HG03342 (cell line): ENCODE measurements at regions not wholly inside any gene's neighbourhood (a gene's known extent, or its start where the extent isn't known, plus 50 kb on each side); places are given as distances from the start of the nearest gene placed in this dataset.
A peak's percentile ranks its signal among the peaks of the same experiment; 100 is the strongest.
"Not testable (repeated sequence)": the region's sequence is repeated elsewhere in the genome, so short reads cannot be mapped to it uniquely, and the experiment has no call there.

Experiments
- ATAC-seq: cut with Tn5 transposase; IDR thresholded peaks from one replicate; pipeline ENCODE4 v1.9.1; 2021; ENCODE audit warnings: mild to moderate bottlenecking, moderate library complexity; ENCODE audit not compliant: unreplicated experiment

GRCh38 chr5:17398866-17399835 lies 98.9 kb upstream of the TAF11L2 start:
- ATAC-seq: no peak

- no peak for ATAC-seq
Measured at GRCh38 chr5:17399931-17400330, 98.1 kb upstream of the TAF11L2 start.

- no peak for ATAC-seq
Measured at GRCh38 chr5:17400724-17401469, 97.1 kb upstream of the TAF11L2 start.

DNA sequence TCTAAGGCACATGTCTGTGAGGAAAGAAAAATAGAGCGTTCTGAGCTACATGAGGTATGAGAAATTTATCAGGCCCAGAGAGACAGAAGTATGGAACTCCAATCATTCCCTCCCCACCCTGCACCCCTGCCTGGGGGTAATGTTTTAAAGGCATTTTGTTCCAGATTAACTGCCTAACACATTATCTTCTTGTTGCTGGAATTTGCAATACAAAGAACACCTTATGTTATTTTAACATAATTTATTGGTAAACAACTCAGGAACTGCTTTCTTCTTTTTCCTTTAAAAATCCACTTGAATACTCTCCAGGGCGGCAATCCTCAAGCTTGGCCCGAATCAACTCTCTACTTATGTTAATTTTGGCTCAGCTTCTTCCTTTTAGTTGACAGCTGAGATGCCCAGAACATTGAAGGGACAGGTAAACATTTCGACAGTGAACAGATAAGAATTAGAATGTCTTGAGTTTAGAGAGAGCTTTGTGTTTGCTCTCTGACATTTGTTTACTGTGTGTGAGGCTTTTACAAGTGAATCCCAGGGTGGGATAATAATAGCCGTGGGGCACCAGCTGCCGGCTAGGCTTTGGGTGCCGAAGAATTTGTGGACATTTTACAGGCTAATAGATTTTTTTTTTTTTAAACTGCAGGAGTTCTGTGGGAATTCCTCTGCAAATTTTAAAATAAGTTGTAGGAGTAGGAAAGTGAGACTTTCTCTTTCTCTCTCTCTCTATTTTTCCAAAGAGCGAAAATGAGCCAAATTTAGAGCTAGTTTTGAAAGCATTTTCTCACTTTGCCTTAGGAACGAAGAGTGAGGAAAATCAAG lies 96.4 kb upstream of the TAF11L2 start:
- no peak for ATAC-seq

DNA sequence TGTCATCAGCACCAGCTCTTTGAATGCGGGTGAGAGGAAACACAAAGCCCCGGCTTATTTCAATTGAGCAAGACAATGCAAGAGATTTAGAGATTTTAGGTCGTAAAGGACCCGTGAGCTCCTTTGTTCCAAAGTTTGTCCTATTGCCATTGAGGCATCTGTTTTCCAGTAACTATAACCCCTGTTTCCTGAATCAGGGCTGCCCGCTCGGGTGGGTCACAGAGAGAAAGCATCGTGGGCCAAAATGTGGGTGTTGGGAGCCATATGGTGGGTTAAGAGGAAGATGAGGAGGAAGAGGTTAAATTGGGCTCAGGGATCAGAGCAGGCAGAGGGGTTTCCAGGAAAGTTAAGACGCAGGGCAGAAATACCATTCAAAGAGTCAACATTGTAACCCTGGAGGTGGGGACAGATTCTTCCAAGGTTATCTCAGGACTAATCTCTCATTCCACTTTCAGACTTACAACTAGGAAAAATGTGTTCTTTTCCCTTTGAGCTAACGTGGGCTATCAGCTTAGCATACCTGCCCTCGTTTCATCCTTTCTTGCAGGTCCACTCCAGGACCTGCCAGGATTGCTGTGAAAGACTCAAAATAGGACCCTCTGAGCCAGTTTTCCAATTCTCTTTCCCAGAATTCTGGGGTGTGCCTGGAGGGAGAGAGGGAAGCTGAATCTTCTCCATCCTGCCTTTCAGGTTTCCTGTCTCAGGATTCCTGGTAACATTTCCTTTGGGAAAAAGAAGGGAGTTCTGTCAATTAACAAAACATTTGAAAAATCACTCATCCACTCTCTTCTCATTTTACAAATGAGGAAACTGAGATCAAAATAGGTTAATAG lies 95.5 kb upstream of the TAF11L2 start:
- no peak for ATAC-seq

DNA sequence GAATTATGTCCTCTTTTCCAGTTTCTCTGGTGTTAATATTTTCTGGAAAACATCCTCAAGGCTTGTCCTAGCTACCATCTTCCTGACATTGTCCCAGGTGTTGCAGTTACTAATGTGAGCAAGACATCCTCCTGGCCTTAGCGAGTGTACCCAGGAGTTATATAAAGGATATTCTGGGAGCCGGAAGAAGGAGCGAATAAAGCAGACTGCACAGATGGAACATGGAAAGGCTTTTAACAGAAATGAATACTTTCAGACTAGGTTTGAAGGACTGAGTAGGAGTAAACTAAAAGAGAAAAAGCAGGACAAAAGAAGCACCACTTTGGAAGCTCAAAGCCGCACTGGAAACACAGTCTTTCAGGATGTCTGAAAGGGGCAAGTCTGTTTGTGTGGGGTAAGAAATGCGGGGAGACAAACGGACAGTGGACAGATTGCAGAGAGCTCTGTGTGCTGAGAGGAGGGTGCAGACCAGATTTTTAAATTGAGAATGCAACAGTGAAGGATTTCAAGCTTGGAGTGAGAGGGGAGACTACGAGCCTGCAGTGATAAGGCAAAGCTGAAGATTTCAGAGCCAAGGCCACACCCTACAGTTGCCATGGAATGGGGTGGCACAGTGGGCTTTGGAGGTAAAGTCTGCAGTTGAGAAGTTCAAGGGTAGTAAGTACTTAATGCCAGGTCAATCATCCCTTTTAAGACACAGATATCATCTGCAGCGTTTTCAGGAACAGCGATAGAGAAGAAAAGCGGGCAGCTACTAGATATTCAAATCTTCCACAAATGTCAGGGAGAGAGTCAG lies 94.1 kb upstream of the TAF11L2 start:
- ATAC-seq: no peak

GRCh38 chr5:17405976-17406375 lies 92.1 kb upstream of the TAF11L2 start:
- no peak for ATAC-seq

DNA sequence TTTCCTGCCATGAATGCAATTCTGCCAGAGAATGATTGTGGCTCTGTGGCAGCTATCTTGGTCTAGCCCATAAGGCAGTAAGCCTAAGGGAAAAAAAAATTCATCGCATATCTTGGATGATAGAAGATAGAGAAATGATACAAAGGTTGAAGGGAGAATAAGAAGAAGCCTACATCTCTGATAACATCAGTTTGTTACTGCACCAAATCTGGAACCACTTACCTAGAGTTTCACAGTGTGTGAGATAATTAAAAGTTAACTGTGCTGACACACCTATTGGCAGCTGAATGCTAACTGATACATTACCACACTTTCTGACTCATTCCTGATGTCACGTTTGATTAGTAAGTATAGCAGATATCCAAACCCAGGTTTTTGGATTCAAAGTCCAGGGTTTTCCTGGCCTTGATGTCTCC lies 91.6 kb upstream of the TAF11L2 start:
- ATAC-seq: no peak

DNA sequence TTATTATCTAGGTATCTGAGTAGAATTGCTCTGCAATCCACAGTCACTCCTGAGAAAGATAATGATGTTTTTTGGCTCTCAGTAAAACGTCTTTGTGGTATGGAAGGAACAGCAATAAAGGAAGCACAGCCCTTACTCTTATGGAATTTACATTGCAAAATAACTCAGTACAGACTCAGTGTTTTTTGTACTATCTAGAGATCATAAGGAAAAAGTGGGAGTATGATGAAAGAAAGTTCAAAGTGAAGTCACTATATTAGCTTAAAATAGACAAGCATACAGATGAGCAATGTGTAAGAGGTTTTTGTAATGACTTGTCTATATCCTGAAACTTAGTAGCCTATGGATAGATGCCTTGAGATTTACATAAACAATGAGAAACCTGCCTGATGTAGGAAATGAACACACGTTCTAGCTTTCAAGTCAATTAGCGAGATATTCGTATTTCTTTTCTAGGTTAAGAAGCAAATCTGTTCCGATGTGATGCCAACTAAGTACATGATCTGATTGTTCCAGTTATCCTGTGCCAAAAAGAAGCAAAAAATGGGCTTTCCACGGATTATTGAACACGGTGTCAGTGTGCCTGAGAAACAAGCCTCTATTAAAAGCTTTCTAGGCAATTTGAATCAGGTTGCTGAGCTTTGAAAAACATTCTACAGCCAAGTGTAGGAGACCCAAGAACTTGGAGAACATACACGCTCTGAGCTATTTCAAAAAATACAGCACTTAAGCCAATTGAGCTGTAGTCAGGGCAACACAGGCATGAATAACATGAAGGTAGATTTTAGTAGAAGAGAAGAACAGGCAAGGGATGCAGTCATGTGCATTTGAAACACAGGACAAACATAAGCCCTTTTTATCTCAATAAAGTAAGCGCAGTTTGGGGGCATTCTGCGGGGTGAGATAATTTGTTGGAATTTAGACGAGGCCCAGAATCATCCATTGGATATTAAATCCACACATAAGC lies 86.3 kb upstream of the TAF11L2 start:
- ATAC-seq: no peak

DNA sequence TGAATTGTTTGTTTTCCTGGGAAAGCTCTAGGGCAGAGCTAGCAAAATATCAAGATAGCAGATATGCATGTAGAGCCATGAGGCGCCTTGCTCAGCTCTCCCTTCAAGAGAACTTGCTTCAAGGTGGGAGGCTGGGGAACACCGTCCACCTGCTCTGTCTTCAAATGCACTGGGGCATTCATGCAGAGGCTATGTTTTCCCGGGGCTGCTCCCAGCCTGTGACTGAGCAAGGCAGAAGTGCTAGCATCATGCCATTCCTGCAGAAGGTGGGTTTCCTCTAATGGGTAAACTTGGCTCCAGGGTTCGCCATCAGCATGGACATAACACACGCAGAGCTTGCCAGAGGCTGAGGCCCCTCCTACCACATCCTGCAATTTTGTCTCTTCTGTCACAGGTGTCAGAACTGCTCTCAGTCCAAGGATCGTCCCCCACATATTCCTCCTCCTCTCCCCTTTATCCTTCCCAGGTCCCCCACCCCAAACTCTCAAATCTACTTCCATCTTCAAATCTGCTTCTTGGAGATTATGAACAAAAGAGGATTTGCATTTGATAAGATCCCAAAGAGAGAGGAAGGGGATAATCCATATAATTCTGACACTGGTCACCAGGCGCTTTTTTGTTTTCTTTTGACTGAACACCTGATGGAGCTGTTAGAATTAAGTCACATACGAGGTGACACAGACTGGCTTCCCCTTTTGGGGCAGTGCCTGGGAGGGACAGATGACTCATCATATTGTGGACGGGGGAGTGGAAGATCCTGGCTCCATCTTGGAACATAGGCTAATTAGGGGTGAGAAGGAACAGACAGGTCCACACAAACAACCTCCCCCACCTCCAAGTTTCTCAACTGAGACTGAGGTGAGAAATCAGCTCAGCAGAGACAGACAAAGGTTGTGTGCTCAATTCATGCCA lies 85.0 kb upstream of the TAF11L2 start:
- peak; percentile 78 for ATAC-seq

- peak; percentile 11 for ATAC-seq
Measured at GRCh38 chr5:17413691-17414090, 84.3 kb upstream of the TAF11L2 start.

- no peak for ATAC-seq
Measured at GRCh38 chr5:17415321-17415758, 82.7 kb upstream of the TAF11L2 start.

DNA sequence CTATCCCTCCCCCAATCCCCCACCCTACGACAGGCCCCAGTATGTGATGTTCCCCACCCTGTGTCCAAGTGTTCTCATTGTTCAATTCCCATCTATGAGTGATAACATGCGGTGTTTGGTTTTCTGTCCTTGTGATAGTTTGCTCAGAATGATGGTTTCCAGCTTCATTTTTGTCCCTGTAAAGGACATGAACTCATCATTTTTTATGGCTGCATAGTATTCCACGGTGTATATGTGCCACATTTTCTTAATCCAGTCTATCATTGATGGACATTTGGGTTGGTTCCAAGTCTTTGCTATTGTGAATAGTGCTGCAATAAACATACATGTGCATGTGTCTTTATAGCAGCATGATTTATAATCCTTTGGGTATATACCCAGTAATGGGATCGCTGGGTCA lies 81.7 kb upstream of the TAF11L2 start:
- not testable (repeated sequence) for ATAC-seq

- ATAC-seq: no peak
Measured at GRCh38 chr5:17424674-17425073, 73.4 kb upstream of the TAF11L2 start.

GRCh38 chr5:17425385-17426070 lies 72.5 kb upstream of the TAF11L2 start:
- ATAC-seq: no peak

GRCh38 chr5:17426104-17426749 lies 71.8 kb upstream of the TAF11L2 start:
- ATAC-seq: peak; percentile 78
